Fibroblast of lung (primary cell): ENCODE measurements at regions not wholly inside any gene's neighbourhood (a gene's known extent, or its start where the extent isn't known, plus 50 kb on each side); places are given as distances from the start of the nearest gene placed in this dataset.
"Not testable (repeated sequence)": the region's sequence is repeated elsewhere in the genome, so short reads cannot be mapped to it uniquely, and the experiment has no call there.

Source experiments
- EZH2 ChIP-seq: IDR thresholded peaks from 2 replicates; pipeline ENCODE4 v1.5.1; 2012; ENCODE audit warnings: low read length, control low read depth, mild to moderate bottlenecking; ENCODE audit errors: missing control alignments
- TF ChIP-seq, protein P1 (sequence below), 2 donors: IDR thresholded peaks in 1 of 2; conservative IDR thresholded peaks in 1 of 2; 1 replicate in 1 of 2; 2 replicates in 1 of 2; pipeline ENCODE4 v1.5.1; 2011 to 2012; ENCODE audit warnings: low read length in 2 of 2, control low read depth in 1 of 2, inconsistent platforms in 1 of 2, low read depth in 1 of 2, mild to moderate bottlenecking in 1 of 2

GRCh38 chr18:39444957-39445356 is 1879.4 kb upstream of the CELF4 start:
- TF ChIP-seq, protein P1, sequence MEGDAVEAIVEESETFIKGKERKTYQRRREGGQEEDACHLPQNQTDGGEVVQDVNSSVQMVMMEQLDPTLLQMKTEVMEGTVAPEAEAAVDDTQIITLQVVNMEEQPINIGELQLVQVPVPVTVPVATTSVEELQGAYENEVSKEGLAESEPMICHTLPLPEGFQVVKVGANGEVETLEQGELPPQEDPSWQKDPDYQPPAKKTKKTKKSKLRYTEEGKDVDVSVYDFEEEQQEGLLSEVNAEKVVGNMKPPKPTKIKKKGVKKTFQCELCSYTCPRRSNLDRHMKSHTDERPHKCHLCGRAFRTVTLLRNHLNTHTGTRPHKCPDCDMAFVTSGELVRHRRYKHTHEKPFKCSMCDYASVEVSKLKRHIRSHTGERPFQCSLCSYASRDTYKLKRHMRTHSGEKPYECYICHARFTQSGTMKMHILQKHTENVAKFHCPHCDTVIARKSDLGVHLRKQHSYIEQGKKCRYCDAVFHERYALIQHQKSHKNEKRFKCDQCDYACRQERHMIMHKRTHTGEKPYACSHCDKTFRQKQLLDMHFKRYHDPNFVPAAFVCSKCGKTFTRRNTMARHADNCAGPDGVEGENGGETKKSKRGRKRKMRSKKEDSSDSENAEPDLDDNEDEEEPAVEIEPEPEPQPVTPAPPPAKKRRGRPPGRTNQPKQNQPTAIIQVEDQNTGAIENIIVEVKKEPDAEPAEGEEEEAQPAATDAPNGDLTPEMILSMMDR (conservative IDR thresholded peaks at IDR 0.05 in 1 of 2, IDR thresholded peaks at IDR 0.05 in 1 of 2; ENCODE audit: low read depth in 1 of 2, low read length in 2 of 2) = not testable (repeated sequence)
- TF ChIP-seq EZH2 = not testable (repeated sequence)
